ENCODE measurements at regions not wholly inside any gene's neighbourhood (a gene's known extent, or its start where the extent isn't known, plus 50 kb on each side); places are given as distances from the start of the nearest gene placed in this dataset.

DNA sequence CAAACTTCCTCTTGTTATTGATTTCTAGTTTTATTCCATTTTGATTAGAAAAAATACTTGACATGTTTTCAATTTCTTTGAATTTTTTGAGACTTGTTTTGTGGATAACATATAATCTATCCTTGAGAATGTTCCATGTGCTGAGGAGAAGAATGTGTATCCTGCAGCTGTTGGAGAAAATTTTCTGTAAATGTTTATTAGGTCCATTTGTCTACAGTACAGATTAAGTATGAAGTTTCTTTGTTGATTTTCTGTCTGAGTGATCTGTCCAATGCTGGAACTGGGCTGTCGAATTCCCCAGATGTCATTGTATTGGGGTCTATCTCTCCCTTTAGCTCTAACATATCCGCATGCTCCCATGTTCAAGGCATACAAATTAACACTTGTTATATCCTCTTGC, 251.2 kb downstream of the CSNK1G3 start:
- DNase-seq (ENCODE audit: low read depth) = no peak

DNA sequence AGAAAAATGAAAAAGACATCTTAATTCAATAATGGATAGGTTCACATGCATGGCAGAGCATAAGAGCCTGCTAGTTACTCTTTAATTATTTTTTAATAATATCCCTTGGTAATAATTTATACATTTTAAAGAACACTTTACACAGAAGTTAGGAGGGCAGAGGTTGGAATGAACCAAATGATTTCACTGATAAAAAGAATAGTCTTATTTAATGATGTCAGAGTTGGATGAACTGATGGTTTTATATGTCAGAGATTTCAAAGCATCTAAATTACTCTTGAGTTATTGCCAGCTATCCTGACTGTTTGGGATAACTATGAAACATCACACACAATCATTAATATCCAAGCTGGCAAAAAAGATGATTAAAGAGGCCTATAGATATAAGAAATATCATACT, 244.8 kb downstream of the CSNK1G3 start:
- no peak for DNase-seq (ENCODE audit: low read depth)

DNA sequence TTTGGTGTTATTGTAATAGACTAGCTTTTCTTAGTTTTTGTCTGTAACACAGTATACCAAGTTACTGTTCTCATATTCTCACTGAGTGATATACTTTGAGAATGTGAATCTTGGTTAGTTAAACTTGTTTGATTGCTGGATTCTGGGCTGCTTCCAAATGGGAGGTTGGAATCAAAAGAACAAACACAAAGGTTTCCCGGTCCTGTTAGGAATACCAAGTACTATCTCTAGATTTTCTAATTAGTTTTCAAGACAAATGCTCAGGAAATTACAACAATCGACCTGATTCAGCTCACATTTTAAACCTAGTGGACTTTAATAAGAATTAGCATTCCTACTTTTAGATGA, 244.3 kb downstream of the CSNK1G3 start:
- no peak for DNase-seq (ENCODE audit: low read depth)

DNA sequence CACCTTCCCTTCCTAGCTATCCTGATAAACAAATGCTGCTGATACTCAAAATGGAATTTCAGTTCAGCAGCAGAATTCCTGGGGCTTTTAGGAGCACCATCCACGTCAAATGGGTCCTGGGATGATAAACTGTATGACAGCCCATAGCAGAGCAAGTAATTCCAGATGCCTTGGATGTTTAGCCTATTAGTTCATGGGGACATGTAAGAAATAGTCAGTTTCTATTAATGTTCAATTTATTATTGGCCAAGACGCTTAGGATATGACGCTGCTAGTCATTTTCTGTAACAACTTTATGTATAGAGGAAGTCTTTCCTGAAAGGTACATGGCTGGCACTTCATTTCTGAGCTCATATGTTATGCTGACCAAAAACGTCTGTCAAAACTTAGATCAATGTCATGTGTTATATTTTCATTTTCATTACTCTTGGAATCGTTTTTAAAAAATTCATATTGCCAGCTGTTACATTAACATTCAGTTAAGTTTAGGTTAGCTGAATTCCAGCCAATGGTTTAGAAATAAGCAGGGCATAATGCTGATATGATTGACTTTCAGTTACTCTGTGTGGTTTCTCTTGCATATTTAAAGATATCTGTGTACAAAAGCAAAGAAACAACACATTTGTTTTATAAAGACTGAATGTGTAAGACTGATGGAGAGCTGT, 243.8 kb downstream of the CSNK1G3 start:
- no peak for DNase-seq (ENCODE audit: low read depth)

DNA sequence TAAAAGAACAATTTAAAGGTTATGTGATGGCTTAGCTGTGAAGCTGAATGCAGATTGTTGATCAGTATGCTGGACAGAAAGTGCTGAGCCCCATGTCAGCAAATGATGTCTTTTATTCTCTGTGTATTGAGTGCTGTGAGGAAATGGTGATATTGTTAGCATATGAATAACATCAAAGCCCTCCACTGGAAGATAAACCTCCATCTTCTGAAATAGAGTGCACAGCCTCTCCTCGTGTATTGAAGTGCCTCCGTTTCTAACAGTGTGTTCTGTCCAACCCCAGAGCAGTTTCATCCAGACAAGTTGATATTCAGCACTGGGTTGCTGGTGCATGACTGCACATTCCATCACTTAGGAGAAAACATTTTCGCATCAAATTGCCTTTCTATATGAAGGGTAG, 242.9 kb downstream of the CSNK1G3 start:
- DNase-seq (ENCODE audit: low read depth) = no peak

DNA sequence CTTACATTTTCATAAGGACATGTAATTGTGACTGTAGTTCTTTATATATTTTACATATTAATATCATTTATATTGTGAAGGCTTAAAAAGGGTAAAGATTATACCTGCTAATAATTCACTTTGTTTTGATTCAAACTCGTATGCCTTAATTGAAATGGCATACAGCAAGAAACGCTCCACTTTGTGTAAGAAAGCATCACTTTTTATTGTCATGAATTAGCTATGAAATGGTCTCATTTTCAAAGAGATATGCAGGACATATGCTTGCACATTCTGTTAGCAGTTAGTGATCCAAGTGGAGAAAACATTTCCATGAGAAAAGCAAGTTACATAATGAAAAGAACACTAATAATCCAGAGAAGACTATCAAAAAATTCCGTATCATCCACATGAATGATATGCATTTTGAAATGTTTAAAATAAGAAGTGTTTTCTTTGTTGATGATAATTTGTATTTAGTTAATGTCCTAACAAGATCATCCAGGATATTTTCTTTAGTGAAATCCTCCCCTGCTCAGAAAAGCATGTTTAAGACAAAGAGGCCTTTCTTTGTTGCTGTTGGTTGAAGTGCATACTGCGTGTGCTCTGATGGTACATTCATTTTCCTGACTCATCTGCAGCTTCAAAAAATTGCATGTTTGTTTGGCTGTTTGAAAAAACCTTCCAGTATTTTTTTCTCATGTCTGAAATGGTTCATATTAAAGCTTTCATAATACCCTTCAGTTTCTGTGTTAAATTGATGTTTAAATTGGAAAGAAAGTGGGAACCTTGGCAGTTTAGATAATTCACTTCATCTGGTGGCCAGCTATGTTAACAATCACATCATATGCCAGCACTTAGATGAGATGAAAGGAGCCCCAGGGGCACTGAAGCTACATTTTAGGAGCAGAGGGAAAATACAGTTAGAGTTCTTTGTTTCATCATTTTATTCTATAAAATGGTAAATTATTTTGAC, 242.2 kb downstream of the CSNK1G3 start:
- DNase-seq (ENCODE audit: low read depth) = peak; percentile 68

DNA sequence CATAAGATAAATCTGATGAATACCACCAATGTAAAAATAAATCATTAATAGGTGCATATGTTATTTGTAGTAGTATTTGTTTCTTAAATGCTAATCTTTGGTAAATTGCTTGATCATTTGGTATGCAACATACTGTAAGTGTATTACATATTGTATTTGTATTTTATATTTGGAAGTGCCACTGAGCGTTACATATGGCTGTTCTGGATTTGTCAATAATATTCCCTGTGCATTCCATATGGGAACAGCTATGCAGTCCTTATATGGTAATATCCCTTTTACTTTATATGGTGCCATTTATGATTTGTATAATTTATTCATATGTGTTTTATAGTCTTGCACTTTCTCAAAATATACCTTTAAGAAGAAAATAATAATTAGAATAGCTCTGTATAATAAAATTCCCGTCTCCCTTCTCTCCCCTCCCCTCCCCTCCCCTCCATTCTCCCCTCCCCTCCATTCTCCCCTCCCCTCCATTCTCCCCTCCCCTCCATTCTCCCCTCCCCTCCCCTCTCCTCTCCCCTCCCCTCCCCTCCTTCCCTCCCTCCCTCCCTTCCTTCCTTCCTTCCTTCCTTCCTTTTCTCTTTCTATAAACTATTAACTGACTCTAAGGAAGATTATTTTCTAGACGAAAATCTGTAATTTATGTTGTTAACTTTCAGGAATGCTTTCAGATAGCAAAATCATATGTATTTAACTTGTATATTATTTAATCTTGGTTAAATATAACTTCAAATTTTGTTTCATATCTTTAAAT, 241.4 kb downstream of the CSNK1G3 start:
- no peak for DNase-seq (ENCODE audit: low read depth)

DNA sequence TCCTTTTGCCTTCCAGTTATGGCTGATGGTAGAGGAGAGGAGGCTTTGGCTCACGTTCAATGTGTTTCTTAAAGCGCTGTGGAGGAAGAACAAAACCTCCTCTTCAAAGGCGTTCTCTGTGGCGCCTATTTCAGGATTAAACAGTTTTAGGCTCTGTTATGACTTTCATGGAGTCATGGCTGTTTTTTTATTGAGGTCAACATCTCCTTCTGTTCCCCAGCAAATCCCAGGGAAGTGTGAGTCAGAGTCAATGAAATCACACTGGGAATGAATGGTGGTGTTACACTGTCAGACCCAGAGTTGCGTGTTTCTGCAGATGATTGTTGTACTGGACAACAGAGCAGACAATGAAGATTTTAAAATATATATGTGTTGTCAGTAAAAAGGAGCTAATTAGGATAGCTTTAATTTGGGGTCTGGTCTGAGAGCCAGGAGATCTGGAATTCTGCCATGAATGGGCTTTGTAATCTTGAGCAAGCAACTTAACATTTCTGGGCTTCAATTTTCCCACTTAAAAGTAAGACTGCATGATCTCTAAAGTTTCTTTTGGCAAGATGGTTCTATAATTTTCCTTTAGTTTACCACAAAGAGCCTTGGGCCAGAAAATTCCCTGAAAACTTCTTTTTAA, 240.7 kb downstream of the CSNK1G3 start:
- DNase-seq (ENCODE audit: low read depth) = peak; percentile 86

DNA sequence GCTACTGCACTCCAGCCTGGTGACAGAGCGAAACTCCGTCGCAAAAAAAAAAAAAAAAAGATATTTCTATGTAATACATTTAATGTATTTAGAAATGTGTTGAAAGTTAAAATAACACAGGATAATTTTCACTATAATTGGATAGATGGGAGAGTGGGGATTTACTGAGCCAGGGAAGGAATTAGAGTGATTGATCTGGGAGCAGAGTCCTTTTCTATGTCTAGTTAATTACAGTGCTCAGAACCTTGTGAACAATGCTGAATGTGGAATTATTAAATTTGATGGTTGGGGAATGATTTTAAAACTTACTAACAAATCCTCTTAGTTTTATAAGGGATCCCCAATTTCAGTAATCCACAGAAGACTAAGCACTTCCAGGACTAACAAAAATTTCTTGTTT, 239.7 kb downstream of the CSNK1G3 start:
- DNase-seq (ENCODE audit: low read depth) = no peak

DNA sequence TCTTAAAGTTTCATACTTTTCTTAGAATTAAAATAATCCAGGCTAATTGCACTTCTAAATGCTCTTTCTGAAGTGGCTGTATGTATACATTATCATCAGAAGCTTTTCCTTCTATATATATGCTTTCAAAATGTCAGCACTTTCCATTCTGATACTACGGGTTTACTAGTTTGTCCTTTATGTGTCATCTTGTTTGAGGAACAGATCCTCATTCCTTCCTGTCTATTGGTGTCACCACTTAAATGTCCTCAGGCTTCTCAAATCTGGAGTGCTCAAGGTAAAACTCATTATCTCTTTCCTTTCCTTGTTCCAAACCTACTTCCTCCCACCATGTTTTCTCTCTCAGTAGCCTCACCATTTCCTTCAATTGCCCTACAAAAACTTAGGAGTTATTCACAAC, 236.3 kb downstream of the CSNK1G3 start:
- DNase-seq (ENCODE audit: low read depth) = no peak

DNA sequence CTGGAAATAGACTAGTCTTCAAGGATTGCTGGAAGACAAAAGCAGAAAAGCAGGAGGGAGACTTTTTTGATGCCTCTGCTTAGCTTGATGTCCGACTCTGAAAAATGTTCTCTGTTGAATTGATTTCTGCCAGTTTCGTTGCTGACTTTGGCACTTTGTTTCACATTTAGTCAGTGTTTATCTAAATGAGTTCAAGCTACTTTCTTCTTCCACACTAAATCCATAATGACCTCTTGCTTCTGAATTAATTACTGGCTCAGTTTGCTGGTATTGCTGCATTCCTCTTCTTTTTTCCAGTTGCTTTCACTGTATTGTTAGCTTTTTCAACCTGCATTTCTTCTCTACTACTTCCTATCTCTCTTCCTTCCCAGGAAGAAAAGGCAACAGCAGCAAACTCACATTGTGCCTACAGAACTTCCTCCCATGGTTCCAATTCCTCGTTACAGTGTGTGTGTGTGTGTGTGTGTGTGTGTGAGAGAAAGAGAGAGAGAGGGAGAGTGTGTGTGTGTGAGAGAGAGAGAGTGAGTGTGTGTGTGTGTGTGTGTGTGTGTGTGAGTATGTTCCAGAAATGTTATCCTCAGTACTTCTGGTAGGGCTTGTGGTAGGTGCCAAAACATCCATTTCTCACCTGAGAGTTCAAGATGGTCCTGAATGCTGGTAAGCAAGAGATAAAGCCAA, 234.8 kb downstream of the CSNK1G3 start:
- no peak for DNase-seq (ENCODE audit: low read depth)

DNA sequence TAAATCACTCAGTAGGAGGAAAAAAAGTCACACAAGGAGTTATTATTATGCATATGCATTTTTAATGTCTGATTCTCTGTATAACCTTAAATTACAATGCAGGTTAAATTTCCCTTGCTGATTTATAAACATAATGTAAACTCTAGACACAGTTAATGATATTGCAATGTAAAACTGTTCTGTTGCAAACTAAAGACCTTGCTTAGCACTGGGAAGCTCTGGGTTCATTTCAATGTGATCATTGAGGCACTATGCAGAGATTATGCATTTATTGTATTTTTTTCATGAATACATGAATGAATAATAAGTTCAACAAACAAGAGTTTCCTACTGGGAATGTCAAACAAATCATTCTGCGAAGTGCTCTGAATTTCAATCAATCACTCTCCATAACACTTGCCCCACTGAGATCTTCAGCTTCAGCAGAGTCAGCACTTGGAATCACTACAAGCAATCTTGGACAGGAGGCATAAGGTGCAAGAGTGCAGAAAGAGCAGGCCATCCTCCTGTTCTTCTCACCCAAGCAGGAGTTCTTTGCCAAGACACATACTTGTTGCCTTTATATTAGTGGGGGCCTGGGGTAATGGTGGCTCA, 232.1 kb downstream of the CSNK1G3 start:
- no peak for DNase-seq (ENCODE audit: low read depth)

DNA sequence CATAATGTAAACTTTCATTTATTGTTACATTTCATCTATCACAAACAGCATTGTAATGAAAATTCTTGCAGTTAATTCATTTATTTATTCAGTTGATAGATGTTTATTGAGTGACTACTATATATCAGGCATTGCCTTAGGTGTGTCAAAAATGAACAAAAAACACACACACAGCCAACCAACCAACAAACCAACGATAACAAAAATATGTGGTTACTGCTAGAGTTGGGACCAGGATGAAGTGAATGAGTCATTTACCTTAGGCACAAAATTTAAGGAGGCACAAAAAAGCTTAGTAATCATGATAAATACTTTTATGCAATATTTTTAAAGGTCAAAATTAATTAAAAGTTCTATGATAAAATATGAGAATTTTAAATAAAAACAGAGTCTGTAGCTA, 223.4 kb downstream of the CSNK1G3 start:
- DNase-seq (ENCODE audit: low read depth) = no peak

DNA sequence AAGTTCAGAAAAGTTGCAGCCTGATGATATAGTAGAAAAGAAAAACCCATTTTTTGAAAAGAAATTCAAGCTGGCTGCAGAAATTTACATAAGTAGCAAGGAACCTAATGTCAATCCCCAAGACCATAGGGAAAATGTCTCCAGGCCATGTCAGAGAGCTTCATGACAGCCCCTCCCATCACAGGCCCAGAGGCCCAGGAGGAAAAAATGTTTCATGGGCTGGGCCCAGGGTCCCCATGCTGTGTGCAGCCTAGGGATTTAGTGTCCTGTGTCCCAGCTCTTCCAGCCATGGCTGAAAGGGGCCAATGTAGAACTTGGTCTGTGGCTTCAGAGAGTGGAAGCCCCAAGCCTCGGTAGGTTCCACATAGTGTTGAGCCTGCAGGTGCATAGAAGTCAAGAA, 220.3 kb downstream of the CSNK1G3 start:
- no peak for DNase-seq (ENCODE audit: low read depth)

DNA sequence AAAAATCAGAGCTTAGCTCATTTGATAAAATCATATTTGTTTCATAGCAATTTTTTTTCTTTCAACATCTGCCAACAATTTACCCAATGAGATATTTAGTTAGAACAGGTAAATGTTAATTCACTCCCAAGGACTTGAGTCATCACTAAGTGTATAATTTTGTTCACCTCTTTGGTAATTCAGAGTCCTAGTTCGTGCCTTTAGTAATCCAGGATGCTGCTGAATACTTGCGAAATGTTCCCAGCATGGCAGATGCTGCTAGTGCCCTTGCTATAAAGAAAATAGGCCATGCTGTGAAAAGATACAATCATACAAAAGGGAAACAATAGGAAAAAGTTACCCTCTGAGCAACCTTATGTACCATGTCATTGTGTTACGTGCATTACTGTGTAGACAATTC, 210.5 kb downstream of the CSNK1G3 start:
- DNase-seq (ENCODE audit: low read depth) = no peak

DNA sequence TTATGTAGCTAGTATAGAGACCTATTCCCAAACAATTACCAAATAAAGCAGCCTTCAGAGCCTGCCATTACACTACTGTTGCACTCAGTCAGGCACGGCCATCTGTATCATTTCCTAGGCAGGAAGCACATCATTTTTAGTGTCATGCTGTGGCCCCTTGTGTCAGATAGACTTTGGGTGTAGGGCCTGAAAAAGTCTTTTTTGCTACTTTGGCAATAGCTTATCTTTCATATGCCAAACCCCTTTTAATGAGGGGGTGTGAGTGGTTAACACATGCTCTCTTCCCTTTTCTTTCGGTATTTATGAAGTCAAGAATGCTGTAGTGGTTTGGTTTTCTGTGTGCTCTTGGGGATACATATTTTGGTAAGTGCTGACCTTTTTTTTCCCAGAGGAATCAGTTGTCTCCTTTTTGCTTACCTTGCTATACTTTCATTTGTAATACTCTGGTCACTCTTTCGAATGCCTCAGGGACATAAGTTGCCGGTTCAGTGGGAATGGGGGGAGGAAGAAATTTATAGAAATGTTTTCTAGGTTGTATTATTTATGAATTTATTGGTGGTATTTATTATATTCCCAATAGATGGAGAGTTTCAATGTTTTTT, 209.8 kb downstream of the CSNK1G3 start:
- no peak for DNase-seq (ENCODE audit: low read depth)

DNA sequence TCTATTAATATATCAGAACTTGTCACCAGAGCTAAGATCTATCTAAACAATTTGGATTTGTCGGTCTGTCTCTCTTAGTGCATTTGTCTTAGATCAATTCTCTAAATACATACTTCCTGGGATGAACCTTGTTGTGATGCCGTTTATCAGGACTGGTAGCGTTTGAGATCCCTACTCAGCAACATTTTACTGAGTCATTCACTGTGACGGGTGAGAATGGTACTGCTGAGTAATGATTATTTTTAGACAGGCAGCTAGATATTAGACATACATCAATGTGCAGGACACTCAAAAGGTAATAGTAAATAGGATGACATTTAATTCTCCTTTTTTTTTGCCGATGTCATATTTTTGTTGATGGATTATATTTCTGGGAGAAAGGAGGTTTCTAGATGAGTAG, 209.0 kb downstream of the CSNK1G3 start:
- DNase-seq (ENCODE audit: low read depth) = no peak

DNA sequence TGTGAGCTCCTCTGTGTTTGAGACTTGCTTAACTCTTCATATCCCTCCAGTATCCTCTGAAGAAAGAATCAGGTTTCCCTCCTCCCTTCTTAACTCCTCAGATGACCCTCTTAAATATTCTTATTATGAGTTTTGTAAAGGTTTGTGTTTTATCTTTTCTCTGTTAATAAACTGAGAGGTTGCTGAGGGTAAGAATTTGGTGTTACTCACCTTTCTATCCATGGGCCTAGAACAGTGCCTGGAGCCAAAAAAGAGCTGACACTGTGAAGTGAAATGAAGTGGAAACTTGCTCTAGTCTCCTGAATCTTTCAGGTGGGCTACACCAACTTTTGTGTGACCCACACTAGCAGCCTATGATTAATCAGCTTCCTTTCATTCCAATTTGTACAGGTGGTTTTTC, 208.4 kb downstream of the CSNK1G3 start:
- DNase-seq (ENCODE audit: low read depth) = no peak

DNA sequence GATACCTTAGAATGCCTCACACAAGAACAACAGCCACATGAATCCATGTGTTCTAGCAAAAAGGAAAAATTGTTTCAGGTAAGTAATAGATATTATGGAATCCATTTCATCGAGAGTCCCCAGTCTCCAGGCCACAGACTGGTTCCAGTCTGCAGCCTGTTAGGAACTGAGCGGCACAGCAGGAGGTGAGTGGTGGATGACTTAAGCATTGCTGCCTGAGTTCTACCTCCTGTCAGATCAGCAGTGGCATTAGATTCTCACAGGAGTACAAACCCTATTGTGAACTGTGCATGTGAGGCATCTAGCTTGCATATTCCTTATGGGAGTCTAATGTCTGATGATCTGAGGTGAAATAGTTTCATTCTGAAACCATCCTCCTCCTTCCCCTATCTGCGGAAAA, 207.0 kb downstream of the CSNK1G3 start:
- no peak for DNase-seq (ENCODE audit: low read depth)

DNA sequence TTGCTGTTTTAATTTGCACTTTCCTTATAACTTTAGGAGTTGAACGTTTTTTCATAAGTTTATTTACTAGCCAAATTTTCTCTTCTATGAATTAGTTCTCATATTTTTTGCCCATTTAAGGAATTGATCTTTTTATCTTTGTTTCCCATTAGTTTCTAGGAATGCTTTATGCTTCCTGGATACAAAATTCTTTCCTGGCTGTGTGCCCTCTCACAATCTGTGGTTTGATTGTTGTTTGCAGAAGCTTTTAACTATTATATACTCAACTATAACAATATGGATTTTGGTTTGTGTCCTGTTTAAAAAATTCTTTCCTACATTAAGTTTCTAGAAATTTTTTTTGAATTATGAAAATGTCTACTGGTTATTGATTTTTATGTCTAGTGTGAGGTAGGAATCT, 206.3 kb downstream of the CSNK1G3 start:
- DNase-seq (ENCODE audit: low read depth) = no peak

DNA sequence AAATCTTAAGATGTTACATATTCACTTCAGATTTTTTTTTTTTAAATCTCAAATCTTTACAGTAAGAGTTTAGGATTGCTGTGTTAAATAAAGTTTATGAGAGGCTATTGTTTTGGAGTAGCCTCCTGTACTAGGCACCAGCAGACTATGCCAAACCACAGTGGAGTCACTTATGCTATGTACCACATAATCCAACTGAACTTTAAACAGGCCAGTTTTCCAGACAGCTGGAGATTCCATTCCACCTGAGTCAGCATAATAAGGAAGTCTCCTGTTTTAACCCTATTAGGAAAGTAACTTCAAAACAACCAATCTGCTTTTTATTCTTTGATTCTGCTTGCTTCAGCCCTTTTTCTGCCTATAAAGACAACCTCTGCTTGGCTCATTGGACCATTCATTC, 205.2 kb downstream of the CSNK1G3 start:
- DNase-seq (ENCODE audit: low read depth) = peak; percentile 62

Measured in fibroblast of the conjunctiva (primary cell).